GM21528 (cell line): ENCODE measurements at regions not wholly inside any gene's neighbourhood (a gene's known extent, or its start where the extent isn't known, plus 50 kb on each side); places are given as distances from the start of the nearest gene placed in this dataset.

Experiments used
- ATAC-seq: cut with Tn5 transposase; IDR thresholded peaks from one replicate; pipeline ENCODE4 v1.9.1; 2021; ENCODE audit warnings: mild to moderate bottlenecking, moderate library complexity; ENCODE audit not compliant: unreplicated experiment, low FRiP score

GRCh38 chr15:70319466-70319865 lies 221.7 kb upstream of the TLE3 start:
- peak; percentile 80 for ATAC-seq

- peak; percentile 39 for ATAC-seq
Observed at GRCh38 chr15:70318594-70319465, 221.1 kb upstream of the TLE3 start.

DNA sequence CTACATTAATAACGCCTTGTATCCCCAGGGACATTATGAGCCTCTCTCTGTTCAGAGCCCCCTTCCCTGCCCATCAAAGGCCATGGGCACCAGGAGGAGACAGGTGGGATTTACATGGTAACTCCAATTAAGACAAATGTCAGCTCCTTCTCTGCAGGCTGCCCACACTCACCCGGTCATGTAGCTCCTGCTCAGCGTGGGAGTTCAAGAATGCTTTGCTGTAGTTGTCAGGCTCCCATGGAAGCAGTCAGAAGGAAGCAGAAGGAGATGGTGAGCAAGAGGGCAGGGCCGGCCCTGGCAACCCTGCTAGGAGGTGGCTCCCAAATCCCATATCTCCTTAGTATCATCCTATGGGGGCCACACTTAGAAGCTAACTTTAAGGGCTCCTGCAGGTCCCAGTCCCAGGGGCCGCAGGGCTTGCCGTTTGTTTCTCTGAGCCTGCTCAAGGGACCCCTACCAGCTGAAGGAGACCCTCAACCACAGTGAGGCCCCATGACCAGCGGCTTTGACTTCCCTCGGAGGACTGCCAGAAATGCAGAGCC lies 218.4 kb upstream of the TLE3 start:
- ATAC-seq = no peak

GRCh38 chr15:70315431-70315830 lies 217.7 kb upstream of the TLE3 start:
- no peak for ATAC-seq

GRCh38 chr15:70314688-70315087 lies 217.0 kb upstream of the TLE3 start:
- ATAC-seq = no peak

GRCh38 chr15:70314018-70314354 lies 216.3 kb upstream of the TLE3 start:
- no peak for ATAC-seq

DNA sequence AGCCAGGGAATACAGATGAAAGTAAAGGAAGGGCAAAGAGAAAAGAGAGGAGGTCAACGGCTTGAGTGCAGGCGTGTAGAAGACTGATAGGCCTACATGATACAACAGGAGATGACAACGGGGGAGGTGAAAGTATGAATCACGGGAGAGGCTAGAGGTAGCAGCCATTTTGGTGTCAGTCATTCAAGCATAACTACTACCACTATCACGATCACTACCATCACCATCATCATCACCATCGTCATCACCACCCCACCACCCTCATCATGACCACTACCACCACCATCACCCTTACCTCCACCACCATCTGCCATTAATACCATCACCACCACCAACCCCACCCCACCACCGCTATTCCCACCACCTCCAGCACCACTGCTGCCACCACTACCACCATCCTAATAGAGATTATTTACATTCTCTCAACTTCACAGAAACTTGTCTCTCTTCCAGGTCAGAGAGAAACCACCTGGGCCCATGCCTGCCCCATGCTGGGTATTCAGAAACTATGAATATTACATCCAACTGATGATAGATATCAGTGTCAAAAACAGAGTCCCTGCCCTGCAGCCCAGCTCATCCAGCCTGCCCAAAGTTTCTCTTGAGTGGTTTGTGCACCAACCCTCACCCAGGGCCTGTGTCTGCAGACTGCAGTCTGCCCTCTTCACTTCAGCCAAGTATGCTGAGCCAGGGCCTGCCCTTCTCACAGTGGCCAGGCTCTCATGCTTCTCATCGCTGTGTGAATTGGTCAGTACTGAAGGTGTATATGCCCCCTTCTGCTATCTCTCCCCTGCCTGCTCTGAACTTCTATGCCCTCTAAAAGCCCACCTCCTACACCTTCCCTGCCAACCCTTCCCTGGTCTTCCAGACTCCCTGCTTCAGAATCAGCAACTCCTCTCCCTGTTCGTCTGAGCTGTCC lies 215.6 kb upstream of the TLE3 start:
- ATAC-seq = no peak

DNA sequence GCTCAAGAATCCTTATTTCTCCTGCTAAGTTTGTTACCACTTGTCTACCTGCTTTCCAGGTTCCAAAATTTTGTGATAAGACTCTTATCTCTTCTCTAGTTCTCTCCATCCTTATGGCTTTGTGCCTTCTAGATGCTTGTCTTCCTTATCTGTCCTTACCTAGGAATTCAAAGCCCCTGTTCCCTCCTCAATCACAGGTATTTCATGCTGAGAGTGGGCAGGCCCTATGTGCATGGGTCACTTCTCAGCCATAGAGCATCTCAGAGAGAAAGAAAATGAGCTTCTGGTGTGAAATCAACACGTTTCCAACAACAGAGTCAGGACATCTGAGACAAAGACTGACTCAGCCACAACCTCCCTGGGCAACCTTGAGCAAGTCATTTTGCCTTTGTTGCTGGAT lies 214.1 kb upstream of the TLE3 start:
- no peak for ATAC-seq

DNA sequence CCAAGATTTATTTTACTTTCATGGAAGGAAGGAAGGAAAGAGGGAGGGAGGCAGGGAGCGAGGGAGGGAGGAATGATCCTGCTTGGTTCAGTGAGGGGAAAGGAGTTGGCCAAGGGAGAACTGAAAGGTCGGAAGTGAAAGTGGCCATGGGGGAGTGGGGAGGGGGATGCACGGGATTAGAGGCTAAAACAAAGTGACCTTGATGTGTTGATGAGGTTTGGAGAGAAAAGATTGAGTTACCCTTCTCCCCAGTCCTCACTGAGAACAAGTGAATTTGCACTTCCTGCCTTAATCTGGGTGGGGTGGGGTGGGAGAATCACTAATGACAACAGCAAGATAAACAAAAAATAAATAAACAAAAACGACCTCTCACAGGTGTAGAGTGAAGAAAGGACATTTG lies 212.0 kb upstream of the TLE3 start:
- ATAC-seq = no peak

GRCh38 chr15:70308735-70309434 lies 211.2 kb upstream of the TLE3 start:
- ATAC-seq = no peak

GRCh38 chr15:70308011-70308734 lies 210.5 kb upstream of the TLE3 start:
- ATAC-seq = no peak

DNA sequence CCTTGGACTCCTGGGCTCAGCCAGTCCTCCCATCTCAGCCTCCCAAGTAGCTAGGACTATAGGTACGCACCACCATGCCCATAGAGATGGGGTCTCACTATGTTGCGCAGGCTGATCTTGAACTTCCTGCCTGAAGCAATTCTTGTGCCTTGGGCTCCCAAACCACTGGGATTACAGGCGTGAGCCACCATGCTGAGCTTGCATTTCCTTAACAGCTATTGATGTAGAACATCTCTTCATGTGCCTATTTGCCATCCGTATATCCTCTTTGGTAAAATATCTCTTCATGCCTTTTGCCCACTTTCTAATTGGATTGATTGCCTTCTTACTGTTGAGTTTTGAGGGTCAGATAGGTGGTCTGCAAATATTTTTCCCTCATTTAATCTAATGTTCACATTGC lies 208.9 kb upstream of the TLE3 start:
- ATAC-seq = no peak

- ATAC-seq = no peak
Observed at GRCh38 chr15:70306081-70306480, 208.4 kb upstream of the TLE3 start.

GRCh38 chr15:70303981-70304380 lies 206.3 kb upstream of the TLE3 start:
- no peak for ATAC-seq

DNA sequence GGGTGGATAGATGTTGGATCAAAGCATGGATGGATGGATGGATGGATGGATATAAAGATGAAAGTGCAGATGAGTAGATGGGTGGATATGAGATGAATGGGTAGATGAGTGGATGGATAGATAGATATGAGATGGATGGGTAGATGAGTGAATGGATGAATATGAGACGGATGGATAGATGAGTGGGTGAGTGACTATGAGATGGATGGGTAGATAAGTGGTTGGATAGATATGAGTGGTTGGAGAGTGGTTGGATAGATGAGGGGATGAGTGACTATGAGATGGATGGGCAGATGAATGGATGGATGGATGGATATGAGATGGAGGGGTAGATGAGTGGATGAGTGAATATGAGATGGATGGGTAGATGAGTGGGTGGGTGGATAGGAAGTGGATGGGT lies 204.6 kb upstream of the TLE3 start:
- ATAC-seq = no peak

GRCh38 chr15:70301396-70301795 lies 203.7 kb upstream of the TLE3 start:
- no peak for ATAC-seq

- ATAC-seq = peak; percentile 96
Observed at GRCh38 chr15:70299931-70300869, 202.5 kb upstream of the TLE3 start.

DNA sequence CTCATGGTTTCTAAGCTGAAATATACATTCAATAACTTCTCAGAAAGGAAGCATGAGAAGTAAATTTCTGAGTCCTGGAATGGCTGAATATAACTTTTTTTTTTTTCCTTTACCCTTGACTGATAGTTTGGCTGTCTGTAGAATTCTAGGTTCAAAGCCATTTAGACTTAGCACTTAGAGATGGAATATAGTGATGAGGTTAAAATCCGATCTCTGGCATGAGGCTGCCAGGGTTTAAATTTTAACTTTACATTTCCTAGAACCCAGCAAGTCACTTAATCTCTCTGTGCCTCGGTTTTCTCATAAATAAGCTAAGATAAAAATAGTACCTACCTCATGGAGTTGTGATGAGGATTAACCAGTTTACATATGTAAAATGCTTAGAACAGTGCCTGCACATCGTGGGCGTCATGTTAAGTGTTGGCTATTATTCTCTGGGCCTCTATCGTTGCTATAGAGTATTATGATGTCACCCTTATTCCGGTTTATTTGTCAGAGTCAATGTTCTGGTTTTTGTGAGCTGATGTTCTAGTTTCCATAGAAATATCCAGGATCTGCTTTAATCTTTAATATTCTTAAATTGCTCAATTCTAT lies 199.8 kb upstream of the TLE3 start:
- no peak for ATAC-seq
